ENCODE measurements at regions not wholly inside any gene's neighbourhood (a gene's known extent, or its start where the extent isn't known, plus 50 kb on each side); places are given as distances from the start of the nearest gene placed in this dataset.

DNA sequence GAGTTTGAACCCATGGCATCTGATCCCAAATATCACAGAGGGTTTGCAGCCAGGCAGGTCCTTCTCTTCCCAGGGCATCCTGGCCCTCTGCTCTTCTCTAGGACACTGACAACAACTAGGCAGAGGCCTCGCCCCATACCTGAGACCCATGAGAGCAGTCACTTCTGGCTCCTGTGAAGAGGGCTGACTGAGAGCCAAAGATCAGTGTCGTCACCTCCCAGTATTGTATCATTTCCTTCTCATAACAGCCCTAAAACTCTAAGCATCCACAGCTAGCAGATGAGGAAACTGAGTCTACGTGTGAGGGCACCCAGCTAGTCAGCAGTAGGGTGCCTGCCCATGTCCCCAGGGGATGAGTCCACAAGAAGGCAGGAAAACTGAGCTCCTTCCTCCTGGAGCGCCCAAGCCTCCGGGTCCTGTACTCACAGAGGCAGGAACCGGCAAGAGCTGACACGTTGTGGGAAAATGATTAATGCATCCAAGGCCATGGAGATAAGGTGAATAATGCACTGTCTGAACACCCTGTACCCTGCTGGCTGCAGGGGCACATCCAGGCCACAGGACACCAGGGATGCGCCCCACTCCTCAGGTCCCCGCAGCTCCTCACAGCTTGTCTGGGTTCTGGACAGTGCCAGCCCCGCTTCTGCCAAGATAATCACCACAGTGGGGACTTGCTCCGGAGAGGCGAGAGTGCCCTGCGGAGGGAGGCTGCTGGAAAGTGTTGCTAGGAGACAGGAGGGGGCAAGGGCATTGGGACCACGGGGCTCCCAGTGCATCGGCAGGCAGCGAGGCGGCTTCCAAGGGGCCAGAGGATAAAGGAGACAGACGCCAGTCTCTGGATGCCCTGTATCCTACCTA lies 340.0 kb downstream of the NPHP4 start:
- no peak for DNase-seq

DNA sequence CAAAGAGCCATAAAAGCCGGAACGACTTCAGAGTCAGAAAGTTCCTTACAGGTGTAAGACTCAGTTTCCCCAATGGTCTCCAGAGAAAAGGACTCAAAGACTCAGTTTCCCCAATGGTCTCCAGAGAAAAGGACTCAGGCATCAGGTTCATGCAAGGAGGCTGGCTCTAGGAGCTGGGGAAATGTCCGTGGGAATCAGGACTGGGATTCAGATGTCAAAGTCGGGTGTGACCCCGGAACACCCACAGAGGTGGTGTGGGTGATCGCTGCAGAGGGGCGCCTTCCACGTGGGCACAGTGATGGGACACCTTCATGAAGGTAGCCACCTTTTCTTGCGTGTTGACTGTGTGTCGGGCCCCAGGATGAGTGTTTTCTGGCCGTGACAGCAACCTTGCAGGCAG lies 340.8 kb downstream of the NPHP4 start:
- no peak for DNase-seq

DNA sequence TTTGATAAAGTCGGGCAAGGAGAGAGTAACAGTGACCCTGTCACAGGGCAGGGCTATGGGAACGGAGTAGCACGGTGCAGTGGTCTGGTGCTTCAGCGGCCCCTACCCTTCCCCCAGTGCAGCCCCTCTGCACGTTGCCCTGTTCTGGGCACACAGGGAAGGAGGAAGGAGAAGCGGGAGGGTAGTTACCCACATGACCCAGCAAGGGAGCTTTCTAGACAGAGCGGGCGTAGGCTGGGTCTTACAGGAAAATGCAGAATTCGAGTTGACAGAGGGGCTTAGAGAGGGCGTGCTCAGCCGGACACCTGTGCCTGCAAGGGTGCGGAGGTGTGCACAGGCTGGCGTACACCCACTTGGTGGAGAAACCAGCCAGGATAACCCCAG lies 341.2 kb downstream of the NPHP4 start:
- DNase-seq: no peak

DNA sequence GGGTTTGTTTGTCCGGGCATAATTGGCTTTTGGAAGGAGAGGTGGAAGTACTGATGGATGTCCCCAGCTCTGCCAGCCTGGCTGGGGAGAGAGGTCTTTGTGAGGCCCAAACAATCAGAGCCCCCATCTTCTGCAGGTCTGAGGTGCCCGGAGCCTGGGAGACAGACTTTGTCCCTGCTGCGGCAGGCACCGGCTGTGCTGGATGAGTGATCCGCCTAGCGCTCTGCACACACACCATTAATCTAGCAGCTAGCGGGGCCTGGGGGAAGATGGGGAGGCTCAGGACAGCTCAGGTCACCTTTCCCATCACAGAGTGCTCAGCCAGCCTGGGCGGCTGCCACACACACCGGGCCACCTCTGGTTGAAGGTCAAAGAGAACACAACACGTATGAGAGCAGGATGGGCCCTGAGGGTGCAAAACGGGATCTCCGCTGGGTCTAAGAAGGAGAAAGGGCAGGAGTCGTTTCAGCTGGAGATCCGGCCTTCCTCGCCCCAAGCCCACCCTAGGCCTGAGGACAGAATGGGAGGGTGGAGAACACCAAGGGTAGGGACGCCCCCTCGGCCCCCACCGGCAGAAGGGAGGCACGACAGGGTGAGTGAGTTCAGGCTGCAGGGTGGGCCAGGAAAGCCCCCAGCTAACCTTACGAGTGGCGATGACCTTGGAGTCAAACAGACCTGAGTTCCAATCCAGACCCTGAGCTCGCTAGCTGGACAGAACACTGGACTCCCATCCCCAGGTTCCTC lies 341.8 kb downstream of the NPHP4 start:
- DNase-seq: no peak

DNA sequence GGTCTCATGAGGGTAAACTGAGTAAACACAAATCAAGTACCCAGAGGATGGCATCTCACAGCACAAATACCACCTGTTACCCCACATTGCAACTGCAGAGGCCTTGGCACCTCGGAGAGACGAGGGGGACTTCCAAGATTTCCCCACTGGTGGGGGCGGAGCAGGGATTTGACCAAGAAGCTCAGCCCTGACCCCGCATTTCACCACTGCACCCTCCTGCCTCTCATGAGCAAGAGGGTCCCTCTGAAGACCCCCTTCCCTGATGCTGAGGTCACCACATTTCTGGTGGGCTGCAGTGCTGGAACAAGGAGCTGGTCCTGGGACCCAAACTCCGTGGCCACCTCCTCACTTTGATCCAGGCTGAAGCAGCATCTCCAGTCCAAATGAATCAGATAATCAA lies 342.4 kb downstream of the NPHP4 start:
- no peak for DNase-seq

DNA sequence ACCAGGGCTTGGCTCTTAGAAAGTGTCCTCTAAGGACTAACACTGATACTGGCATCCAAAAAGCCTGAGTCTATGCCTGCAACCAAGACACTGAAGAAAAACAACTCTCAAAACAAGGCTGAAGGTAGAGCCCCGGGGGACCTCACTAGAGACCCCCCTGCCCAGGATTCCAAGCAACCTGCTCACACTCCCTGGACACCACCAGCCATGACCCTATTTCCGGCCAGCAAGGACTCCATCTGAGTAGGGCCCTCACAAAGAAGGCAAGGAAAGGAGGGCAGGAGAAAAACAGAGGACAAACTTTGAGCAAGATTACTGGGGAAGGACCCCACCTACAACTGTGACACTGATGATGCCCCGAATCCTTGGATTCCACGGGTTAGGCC lies 343.1 kb downstream of the NPHP4 start:
- no peak for DNase-seq

DNA sequence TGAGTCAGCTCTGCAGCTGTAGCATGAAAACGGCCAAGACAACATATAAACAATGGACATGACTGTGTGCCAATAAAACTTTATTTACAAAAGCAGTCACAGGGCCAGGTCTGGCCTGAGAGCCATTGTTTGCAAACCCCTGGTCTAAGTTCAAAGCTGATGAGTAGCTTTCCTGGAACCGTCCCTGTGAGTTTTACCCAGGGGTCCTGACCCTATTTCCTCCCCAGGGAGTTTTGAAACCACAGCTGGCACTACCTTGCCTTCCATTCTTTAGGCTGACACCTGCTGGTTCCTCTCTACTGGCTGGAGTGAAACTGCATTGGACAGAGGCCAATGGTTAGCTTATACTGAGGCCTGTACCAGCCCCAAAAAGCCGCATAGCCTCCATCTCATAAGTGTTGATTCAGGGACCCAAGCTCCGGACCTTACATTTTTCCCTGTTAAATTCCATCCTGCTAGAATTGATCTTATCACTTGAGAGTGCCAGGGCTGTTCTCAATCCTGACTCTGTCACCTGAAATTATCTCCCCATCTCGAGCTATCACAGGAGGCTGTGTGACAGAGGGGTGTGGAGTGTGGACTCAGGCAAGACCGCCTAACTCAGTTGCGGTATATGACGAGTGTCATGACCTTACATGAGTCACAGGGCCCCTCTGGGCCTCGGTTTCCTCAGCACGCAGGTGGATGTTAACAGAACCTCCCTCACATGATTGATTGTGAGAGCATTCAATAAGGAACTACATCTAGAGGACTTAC lies 343.6 kb downstream of the NPHP4 start:
- DNase-seq: no peak

DNA sequence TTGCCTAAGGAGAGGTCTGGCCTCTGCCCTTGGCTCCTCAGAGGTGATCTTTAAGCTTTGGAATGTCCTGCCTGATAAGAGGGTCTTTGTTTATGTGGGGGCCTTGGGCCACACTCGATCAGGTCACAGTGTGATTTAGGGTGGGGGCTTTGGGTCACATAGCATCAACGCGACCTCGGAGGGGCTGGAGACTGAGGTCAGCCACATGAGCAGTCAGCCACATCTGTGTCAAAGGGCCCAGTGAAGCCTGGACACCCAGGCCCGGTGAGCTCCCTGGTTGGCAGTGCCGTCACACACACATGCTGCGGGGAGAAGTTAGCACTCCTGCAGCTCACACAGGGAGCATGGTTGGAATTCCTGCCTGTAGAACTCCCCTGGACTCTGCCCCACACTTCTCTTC lies 345.0 kb downstream of the NPHP4 start:
- DNase-seq: no peak

DNA sequence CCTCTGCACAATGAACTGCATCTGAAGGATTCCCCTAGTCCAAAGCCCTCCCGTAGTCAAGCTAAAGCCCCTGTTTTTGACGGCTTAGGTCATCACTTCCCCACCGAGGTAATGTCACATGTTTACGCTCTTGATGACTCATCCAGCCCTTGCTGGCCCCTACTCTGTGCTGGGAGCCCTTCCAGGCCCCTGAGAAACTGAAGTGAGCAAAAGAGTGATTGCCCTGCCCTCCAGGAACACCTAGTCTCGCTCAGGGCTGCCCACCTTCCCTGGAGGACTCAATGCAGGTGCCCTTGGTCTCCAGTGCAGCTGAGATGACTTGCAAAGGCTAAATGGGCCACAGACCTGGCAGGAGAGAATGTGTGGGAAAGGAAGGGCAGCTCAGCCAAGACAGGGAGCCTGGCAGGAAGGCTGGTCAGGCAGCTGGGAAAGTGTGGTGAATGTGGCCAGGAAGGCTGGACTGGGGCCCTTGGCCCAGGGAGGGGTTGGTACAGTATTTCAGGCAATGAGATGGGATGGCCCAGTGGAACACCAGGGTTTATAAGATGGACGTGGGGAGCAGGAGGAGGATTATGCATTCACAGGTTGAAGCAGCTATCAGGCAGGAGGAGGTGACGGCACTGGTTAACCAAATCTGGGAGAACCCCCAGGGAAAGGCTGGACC lies 345.6 kb downstream of the NPHP4 start:
- no peak for DNase-seq

DNA sequence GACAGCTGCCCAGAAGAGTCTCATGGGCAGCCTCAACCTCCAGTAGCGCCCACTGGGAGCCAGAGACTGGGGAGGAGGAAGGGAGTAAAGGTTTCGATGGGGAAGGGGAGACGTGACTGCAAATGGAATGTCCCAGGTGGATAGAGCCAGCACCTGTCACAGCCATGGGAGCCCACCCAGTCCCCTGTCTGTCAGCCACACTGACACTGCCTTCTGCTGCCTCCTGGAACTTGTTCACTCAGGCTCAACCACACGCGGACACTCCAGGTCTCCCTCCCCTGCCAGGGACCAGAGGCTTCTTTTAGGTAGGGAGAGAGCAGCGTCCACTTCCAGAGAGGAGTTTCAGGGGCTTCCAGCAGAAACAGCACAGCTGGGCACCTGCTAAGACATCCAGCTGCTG lies 346.3 kb downstream of the NPHP4 start:
- no peak for DNase-seq

DNA sequence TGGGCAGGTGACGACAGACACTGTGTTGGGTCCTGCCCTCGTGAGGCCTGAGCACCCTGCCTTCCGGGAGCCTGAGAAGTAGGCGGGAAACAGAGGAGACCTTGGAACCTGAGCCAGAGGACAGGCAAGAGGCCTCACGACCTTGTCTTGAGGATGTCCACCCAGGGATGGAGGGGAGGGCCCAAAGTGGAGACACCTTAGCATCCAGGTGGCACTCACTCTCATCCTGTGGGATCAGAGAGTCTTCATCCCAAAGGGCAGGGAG lies 347.2 kb downstream of the NPHP4 start:
- DNase-seq: no peak

DNA sequence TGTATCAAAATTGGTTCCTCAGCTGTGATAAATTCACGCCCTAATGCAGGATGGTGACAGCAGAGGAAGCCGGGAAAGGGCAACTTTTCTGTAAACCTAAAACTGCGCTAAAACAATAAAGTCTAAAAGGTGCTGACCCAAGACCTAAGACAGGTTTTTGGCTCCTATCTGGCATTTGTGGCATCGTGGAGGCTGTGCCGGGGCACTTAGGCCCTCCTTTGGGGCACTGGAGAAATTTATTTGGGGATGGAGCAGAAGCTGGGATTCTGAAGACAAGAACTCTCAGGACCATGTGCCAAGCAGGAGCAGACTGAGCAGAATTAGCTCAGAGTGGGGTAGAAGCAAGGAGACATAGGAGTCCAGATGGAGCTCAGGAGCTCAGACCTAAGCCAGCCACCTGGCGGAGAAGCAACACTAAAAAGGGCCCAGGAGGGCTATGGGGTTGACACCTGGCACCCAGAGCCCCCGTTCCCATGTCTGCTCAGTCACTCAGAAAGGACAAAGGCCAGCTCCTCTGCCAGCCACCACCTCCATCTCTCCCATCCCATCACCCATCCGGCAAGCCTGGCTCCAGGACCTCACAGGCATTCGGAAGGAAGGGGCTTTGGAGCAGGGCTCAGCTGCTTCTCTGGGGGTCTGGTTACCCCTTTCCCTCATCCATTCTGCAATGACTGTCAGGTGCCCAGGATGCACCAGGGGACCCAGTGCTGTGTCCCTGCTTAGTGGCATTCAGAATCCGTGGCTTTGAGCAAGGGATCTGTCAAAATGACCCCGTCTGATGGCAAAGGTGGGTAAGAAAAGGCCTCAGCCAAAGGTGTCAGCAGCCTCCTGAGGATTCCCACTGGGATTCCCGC lies 347.7 kb downstream of the NPHP4 start:
- no peak for DNase-seq

DNA sequence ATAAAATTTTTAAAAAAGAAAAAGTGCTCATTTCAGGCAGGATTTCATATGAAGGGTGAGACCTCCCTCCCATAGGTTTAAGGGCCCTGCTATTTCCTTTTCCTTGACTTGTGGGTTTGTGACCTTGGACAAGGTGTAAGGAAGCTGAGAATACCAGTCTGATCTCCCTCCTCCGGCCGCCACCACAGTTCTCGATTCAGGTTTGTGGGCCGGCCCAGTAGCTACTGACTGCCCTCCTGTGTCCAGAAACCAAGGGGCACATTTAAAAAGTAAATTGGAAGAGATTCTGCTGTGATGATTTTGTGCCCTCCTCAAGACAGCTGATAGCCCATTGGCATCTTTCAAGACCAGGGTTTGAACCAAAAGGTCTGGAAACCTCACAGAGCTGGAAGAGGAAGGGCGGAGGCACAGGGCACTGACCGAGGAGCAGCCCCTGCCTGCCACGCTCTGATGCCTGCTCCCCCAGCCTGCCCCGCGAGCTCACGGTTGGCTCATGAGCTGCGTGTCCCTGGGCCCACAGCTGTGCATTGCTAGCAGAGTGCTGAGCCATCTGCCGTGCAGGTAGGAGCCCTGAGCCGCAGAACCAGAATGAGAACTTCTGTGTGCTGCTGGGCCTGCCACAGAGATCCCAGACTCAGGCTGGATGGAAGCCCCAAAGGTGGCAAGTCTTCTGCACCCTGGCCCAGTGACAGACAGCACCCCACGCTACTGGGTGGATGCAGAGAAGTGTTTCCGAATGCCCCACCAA lies 348.7 kb downstream of the NPHP4 start:
- no peak for DNase-seq

DNA sequence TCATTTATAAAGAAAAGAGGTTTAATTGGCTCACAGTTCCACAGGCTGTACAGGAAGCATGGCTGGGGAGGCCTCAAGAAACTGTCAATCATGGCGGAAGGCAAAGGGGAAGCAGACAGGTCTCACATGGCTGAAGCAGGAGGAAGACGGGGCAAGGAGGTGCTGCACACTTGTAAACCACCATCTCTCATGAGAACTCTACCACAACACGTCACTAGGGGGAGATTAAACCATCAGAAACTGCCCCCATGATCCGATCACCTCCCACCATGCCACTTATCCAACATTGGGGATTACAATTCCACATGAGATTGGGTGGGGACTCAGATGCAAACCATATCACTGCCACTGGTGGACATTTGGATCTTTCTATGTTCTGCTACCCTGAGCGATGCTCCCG lies 351.4 kb downstream of the NPHP4 start:
- DNase-seq: no peak

DNA sequence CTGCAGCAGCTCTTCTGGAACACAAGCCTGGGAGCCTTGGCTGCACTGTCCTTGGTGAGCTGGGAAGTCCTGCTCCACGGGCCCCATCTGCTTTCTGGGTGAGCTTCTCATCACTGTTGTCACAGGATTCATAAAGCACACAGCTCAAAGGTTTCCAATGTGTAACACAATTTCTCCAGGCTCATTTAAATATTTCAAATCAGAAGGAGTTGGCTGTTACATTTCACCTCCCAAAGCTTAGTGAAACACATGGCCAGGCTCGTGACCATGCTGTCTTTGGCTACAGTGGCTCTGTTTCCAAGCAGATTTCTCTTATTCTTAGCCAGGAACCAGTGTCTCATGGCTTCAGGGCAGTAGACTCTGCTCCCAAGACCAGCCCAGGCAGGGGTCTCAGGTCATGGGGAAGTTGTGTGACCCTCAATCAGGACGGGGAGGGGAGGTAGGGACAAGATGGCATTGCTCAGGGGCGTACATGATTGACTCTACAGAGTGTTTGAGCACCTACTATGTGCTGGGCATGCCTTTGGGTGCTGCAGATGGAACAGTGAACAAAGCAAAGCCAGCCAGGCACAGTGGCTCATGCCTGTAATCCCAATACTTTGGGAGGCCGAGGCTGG lies 353.0 kb downstream of the NPHP4 start:
- DNase-seq: no peak

DNA sequence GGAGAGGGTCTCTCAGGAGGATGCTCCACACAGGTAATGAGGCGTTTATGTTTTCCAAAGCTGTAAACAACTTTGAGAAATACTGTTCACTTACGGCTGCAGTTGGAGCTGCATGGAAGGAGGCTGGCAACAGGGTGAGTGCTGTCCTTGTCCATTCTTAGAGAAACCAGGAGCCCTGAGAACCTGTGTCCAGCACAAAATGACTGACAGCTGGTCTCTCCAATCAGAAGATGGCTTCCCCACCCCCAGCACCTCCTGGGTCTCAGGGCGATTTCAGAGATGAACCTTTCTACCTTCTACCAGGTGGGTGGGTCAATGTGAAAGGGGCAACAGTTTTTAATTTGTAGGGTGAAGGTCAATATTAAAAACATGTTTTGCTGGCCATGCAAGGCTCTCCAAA lies 353.6 kb downstream of the NPHP4 start:
- DNase-seq: no peak

DNA sequence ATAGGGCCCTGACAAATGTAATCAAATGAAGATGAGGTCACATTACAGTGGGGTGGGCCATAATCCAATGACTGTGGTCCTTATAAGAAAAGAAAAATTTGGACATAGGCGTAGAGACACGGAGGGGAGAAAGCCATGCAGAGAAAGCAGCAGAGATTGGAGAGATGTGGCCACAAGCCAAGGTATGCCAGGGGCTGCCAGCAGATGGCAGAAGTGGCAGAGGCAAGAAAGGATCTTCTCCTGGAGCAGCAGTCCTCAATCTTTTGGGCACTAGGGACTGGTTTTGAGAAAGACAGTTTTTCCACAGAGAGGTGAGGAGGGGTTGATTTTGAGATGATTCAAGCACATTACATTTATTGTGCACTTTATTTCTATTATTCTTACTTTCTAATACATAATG lies 355.1 kb downstream of the NPHP4 start:
- DNase-seq: no peak

DNA sequence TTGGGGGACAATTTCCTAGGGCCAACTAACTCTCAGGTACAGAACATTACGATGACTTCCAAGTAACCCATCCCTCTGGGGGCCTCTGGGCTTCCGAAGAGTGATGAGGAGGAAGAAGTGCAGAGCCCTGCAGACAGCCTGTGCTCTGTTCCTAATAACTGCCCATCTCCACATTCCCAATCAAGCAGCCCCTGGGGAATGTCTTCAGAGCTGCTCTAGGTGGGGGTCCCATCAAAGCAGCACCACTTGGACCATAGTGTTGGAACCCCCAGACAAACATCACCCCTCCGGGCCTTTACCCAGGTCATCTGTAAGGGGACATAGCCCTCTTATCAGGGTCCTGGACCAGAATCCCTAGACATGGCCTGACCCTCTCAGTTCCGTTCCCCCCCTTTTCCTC lies 357.3 kb downstream of the NPHP4 start:
- no peak for DNase-seq

DNA sequence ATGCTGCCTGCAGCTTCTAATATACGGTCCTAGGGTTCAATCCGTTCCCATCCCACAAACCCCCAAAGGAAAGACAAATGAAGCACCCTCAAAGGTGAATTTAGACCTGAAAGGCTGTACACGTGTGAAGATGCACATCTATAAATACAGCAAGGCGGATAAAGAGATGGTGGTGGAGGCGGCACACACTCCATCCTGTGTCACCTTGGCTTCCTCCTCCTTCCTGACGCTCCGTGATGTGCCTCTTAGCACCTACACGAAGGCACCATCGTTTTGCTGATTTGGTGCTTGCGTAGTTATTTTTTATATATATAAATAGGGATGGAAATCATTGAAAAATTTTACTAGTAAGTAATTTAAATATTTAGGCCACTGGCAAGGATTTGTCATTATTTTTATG lies 359.4 kb downstream of the NPHP4 start:
- DNase-seq: no peak

DNA sequence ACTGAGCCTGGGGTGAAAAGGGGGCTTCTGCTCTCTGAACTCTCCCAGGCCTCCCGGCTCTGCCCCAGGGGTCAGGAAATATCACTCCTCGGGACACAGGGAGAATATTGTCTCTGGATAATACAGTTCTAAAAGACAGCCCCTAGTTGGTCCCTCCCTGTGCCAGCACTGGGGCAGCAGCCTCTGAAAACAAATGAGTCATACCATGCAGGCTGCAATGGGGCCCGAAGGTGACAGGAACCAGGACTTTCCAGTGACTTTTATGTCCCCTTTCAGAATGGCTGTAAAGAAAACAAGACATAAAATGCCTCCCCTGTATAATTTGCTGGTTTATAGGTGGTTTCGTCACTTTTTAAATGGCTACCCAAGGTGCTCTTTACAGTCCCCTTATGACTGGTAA lies 360.0 kb downstream of the NPHP4 start:
- no peak for DNase-seq

DNA sequence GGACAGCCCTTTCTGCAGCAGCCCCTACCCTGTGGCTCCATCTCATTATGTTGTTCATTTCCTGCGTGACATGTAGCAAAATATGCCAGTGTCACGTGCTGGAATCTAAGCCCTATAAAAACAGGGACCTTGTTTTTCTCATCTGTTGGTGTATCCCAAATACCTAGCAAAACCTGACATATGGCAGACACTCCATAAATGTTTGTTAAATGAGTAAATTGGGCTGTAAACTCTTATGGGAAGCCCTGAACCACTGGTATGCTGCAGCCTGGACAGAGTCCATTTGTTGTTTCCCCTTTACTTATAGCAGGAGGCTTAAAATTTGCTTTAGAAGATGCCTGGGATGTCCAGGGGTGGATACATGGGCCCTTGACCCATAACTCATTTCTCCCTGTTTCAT lies 363.8 kb downstream of the NPHP4 start:
- DNase-seq: no peak

All from NCI-H510A treated with DMSO at 0.1 percent for 48 hours (cell line).